KMS-11 (cell line): ENCODE measurements at regions not wholly inside any gene's neighbourhood (a gene's known extent, or its start where the extent isn't known, plus 50 kb on each side); places are given as distances from the start of the nearest gene placed in this dataset.
A peak's percentile ranks its signal among the peaks of the same experiment; 100 is the strongest.

ENCODE experiments used
- H2AFZ ChIP-seq: fragments of 200-600 bp; sonication (generic); 2 replicates; pipeline ENCODE4 v1.6.1; 2016; ENCODE audit warnings: antibody characterized with exemption, mixed run types, low read depth
- H3K27ac ChIP-seq: fragments of 200-600 bp; sonication (generic); 2 replicates; pipeline ENCODE4 v1.6.1; 2016; ENCODE audit warnings: mild to moderate bottlenecking, mixed run types
- H3K27me3 ChIP-seq: fragments of 200-600 bp; sonication (generic); 2 replicates; pipeline ENCODE4 v1.6.1; 2017; ENCODE audit warnings: mild to moderate bottlenecking, low read depth, mixed run types, moderate library complexity; ENCODE audit not compliant: insufficient read depth
- H3K36me3 ChIP-seq: fragments of 200-600 bp; sonication (generic); 2 replicates; pipeline ENCODE4 v1.6.1; 2017; ENCODE audit warnings: mild to moderate bottlenecking, mixed run types; ENCODE audit not compliant: insufficient read depth
- H3K4me1 ChIP-seq: fragments of 200-600 bp; sonication (generic); 2 replicates; pipeline ENCODE4 v1.6.1; 2016; ENCODE audit warnings: mild to moderate bottlenecking, low read depth, mixed run types; ENCODE audit not compliant: poor library complexity, severe bottlenecking
- H3K4me2 ChIP-seq: fragments of 200-600 bp; sonication (generic); 2 replicates; pipeline ENCODE4 v1.7.0; 2016; ENCODE audit warnings: mild to moderate bottlenecking, mixed run types
- H3K4me3 ChIP-seq: fragments of 200-600 bp; sonication (generic); IDR thresholded peaks from 2 replicates; pipeline ENCODE4 v1.6.1; 2017; ENCODE audit warnings: low read depth, low read length, mixed read lengths; ENCODE audit not compliant: insufficient read depth
- H3K79me2 ChIP-seq: fragments of 200-600 bp; sonication (generic); 2 replicates; pipeline ENCODE4 v1.6.1; 2016; ENCODE audit warnings: low read depth, mixed run types; ENCODE audit not compliant: insufficient read depth
- H3K9ac ChIP-seq: fragments of 200-600 bp; sonication (generic); 2 replicates; pipeline ENCODE4 v1.6.1; 2016; ENCODE audit warnings: mild to moderate bottlenecking, mixed run types
- H4K20me1 ChIP-seq: fragments of 200-600 bp; sonication (generic); 2 replicates; pipeline ENCODE4 v1.6.1; 2016; ENCODE audit warnings: mild to moderate bottlenecking, mixed run types; ENCODE audit not compliant: insufficient read depth
- CTCF ChIP-seq: fragments of 200-600 bp; sonication (generic); conservative IDR thresholded peaks from 2 replicates; pipeline ENCODE4 v1.6.1; 2017; ENCODE audit warnings: low read depth, mild to moderate bottlenecking, antibody characterized with exemption, low read length, moderate library complexity, mixed read lengths

DNA sequence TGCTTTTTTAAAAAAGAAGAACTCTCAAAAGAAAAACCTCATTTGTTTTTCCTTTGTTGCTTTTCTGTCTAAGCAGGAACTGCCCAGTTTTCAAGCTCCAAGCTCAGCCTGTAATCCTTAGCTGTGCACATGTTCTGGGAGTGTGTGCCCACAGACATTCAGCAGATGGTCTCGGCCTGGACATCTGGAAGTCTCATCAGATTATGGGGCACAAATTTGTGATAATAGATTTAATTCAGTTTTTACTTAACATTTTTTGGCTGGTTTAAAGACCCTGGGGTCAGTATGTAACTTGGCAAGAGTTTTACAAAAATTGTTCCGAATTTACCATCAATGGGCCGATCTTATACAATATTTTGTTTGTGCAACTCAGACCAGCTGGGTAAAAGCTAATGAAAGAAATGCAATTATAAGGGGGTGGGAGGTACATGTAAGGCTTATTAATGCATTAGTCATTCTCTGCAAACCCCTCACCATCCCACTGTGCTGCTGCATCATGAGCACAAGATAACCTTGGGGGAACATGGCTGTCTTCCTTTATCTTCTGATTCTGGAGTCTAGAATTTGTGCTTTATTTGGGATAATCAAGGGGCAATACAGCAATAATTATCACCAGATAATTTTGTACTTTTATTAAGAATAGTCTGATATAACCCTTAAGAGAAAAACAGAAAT is 86.9 kb upstream of the PHOX2B start:
- Histone ChIP-seq H2AFZ (no peak overlapping the region), H3K27me3 (no peaks in the 10 kb centered on the region), H3K4me3 (no peak overlapping the region), H3K9ac (no peak overlapping the region), H3K27ac (no peak overlapping the region), H3K4me1 (no peaks in the 10 kb centered on the region), H3K36me3 (no peaks in the 10 kb centered on the region), H4K20me1 (no peaks in the 10 kb centered on the region), H3K4me2 (no peak overlapping the region), H3K79me2 (no peaks in the 10 kb centered on the region)
- TF ChIP-seq CTCF = no peak

DNA sequence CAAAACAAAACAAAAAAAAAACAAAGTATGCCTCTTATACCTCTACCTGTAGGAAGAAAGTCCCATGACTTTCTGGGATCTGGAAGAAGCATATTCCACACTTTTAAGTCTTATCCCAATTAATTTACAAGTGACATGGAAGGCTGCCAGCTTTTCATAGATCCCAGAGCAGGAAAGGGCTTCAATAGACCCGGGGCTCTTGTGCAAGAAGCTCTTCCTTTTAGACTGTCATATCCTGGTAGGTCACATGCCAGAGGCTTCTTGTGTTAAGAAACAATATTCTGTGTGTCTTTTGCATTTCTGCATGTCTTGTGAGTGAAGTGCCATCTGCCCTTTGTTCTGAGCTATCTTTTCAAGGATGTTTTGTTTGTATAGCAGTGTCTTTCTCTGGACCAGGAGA is 84.4 kb upstream of the PHOX2B start:
- Histone ChIP-seq H2AFZ (no peak overlapping the region), H3K9ac (no peak overlapping the region), H3K27ac (no peak overlapping the region), H3K27me3 (no peaks in the 10 kb centered on the region), H3K4me1 (no peaks in the 10 kb centered on the region), H3K79me2 (no peaks in the 10 kb centered on the region), H3K4me2 (no peak overlapping the region), H4K20me1 (no peaks in the 10 kb centered on the region), H3K4me3 (no peak overlapping the region), H3K36me3 (no peaks in the 10 kb centered on the region)
- TF ChIP-seq CTCF = no peak

GRCh38 chr4:41822325-41822724 is 73.8 kb upstream of the PHOX2B start:
- Histone ChIP-seq H3K27ac (no peak overlapping the region), H4K20me1 (no peaks in the 10 kb centered on the region), H3K4me1 (peaks cover 20% of the 10 kb centered on the region), H3K79me2 (no peaks in the 10 kb centered on the region), H3K27me3 (no peaks in the 10 kb centered on the region), H3K9ac (no peak overlapping the region), H3K4me2 (no peak overlapping the region), H3K4me3 (no peak overlapping the region), H2AFZ (no peak overlapping the region), H3K36me3 (no peaks in the 10 kb centered on the region)
- TF ChIP-seq CTCF = no peak

DNA sequence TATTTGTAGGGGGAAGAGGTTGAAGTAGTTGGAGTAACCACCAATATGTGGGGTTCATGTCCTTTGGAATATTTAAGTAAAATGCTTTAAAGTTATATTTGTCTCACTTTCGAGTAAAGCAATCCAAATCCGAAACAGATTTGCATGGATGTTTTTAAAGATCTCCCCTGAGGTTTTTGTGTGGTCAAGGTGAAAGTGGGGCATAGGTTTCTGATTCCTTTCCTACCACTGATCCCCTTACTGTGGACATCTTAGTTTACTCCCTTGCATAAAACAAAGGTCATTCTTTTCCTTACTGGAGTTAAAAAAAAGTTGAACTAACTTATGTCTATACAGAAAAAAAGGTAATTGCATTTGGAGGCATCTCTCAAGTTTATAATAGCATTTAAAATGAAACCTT is 71.9 kb upstream of the PHOX2B start:
- Histone ChIP-seq H3K36me3 (no peaks in the 10 kb centered on the region), H3K27ac (no peak overlapping the region), H3K79me2 (no peaks in the 10 kb centered on the region), H3K27me3 (no peaks in the 10 kb centered on the region), H3K4me1 (peaks cover 20% of the 10 kb centered on the region), H4K20me1 (no peaks in the 10 kb centered on the region), H3K4me2 (peak overlapping the region; percentile 51; the same call in 1 of the 2 replicates), H3K9ac (no peak overlapping the region), H3K4me3 (no peak overlapping the region), H2AFZ (no peak overlapping the region)
- TF ChIP-seq CTCF = no peak
